ENCODE measurements at regions not wholly inside any gene's neighbourhood (a gene's known extent, or its start where the extent isn't known, plus 50 kb on each side); places are given as distances from the start of the nearest gene placed in this dataset.

DNA sequence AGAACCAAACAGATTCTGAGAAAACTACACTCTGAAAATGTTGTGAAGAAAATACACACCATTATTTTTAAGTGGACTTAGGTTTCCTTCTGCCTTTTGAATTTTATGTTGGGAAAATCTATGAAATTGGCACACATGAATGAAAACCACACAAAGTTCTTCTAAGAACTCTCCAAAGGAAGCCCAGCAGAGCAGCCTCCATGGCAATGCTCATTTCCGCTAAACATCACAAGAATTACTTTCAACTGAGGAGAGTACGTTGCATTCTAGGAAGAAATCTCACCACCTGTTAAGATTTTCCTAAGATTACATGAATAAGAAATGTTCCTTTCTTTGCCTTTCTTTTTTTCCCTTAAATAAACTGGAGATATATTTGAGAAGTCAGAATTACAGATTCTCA lies 154.2 kb downstream of the BARHL2 start:
- TF ChIP-seq, protein P1, sequence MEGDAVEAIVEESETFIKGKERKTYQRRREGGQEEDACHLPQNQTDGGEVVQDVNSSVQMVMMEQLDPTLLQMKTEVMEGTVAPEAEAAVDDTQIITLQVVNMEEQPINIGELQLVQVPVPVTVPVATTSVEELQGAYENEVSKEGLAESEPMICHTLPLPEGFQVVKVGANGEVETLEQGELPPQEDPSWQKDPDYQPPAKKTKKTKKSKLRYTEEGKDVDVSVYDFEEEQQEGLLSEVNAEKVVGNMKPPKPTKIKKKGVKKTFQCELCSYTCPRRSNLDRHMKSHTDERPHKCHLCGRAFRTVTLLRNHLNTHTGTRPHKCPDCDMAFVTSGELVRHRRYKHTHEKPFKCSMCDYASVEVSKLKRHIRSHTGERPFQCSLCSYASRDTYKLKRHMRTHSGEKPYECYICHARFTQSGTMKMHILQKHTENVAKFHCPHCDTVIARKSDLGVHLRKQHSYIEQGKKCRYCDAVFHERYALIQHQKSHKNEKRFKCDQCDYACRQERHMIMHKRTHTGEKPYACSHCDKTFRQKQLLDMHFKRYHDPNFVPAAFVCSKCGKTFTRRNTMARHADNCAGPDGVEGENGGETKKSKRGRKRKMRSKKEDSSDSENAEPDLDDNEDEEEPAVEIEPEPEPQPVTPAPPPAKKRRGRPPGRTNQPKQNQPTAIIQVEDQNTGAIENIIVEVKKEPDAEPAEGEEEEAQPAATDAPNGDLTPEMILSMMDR (IDR thresholded peaks at IDR 0.05), result no peak
- no peak for TF ChIP-seq POLR2A (IDR thresholded peaks at IDR 0.05)

Data from adrenal gland (tissue), 5 donors.